Erythroblast (primary cell): ENCODE measurements at regions not wholly inside any gene's neighbourhood (a gene's known extent, or its start where the extent isn't known, plus 50 kb on each side); places are given as distances from the start of the nearest gene placed in this dataset.

ENCODE experiments used
- DNase-seq, 2 experiments: peaks; one replicate each; lab custom pipeline; 2025; lab: John Stamatoyannopoulos, UW
- GATA1 ChIP-seq: IDR thresholded peaks from 2 replicates; pipeline ENCODE4 v1.6.1; 2011; ENCODE audit warnings: low read depth, mild to moderate bottlenecking, control low read depth, low read length, moderate library complexity
- POLR2A ChIP-seq: IDR thresholded peaks from 2 replicates; pipeline ENCODE4 v1.6.1; 2011; ENCODE audit warnings: mild to moderate bottlenecking, low read length

DNA sequence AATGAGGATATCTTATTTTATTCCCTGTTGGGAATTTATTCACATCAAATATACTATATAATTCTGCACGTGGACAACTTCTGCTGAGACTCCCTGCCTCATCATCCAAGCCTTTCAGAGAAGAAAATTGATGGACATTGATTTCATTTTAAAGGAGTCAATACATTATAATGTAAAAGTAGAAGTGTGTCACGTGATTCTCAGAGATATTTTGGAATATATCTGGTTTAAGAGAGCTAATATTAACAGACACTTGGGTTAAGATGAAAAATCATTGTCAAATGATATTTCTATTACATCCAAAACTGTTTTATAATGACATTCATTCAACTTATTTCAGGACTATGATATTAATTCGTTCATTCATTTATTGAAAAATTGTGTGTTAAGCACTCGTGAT lies 314.2 kb downstream of the ADGRL2 start:
- DNase-seq: no peak
- TF ChIP-seq POLR2A: no peak
- no peak for TF ChIP-seq GATA1

DNA sequence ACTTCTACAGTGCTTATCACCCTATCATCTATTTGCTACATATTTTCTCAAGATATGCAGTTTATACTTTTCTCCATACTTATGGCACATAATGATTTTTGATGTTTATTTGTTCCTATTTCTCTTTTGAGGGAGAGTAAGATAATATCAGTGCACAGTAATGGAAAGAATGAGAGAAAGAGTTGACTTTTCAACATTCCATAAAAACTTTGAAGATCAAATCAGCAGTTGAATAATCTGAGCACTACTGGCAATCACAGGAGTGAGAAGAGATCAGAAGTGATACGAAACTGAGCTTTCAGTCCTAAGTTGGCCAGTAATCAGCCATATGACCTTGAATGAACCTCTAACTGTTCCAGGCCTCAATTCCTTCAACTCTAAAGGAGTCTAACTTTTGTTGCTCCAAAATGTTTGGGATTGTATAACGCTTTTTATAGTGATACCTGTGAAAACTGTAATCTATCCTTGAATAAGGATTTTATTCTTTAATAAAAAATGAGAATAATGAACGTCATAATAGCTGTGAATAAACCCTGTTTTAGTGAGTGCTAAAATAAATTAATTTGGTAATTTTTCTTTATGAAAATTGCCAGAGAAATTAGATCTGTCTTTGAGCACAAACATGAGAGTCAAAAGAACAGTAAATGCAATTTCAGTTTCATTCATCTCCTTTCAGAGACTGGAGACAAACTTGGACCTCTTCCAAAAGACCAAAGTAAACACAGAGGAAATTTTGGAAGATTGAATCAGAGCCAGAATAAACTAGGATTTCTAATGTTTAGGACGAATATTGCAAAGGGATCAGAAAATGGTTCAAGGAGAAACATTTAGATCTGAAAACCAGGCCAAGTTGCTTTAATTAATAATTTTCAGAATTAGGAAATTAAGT lies 309.9 kb downstream of the ADGRL2 start:
- DNase-seq: no peak
- TF ChIP-seq GATA1: no peak

- DNase-seq: no peak
- no peak for TF ChIP-seq GATA1
- TF ChIP-seq POLR2A: no peak
Observed at GRCh38 chr1:82108843-82109242, 308.1 kb downstream of the ADGRL2 start.

DNA sequence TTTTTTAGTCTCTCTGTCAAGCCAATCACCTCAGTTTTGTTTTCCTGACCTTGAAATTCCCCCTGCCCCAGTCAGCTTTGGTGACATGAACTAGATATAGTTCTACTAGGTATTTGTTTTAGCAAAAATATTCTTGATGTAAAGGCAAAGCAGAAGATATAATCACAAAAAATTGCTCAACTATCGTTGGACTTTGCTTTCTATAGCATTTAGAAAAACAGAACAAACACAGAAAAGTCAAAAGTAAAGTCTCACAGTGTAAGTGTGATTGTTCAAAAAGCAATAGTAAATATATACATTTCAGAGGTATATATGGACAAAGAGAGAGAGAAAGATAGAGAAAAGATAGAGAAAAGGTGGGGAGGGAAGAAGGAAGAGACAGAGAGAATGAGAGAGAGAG lies 305.9 kb downstream of the ADGRL2 start:
- DNase-seq: no peak
- no peak for TF ChIP-seq GATA1
- TF ChIP-seq POLR2A: no peak

- TF ChIP-seq POLR2A: no peak
- TF ChIP-seq GATA1: no peak
- DNase-seq: no peak
Observed at GRCh38 chr1:82099170-82099569, 298.4 kb downstream of the ADGRL2 start.

- TF ChIP-seq POLR2A (no peak), GATA1 (no peak)
- DNase-seq: no peak
Observed at GRCh38 chr1:82094136-82094535, 293.4 kb downstream of the ADGRL2 start.

GRCh38 chr1:82091729-82092128 lies 291.0 kb downstream of the ADGRL2 start:
- TF ChIP-seq POLR2A (no peak), GATA1 (no peak)
- no peak for DNase-seq

GRCh38 chr1:82091265-82091664 lies 290.5 kb downstream of the ADGRL2 start:
- DNase-seq: no peak
- no peak for TF ChIP-seq POLR2A
- no peak for TF ChIP-seq GATA1

DNA sequence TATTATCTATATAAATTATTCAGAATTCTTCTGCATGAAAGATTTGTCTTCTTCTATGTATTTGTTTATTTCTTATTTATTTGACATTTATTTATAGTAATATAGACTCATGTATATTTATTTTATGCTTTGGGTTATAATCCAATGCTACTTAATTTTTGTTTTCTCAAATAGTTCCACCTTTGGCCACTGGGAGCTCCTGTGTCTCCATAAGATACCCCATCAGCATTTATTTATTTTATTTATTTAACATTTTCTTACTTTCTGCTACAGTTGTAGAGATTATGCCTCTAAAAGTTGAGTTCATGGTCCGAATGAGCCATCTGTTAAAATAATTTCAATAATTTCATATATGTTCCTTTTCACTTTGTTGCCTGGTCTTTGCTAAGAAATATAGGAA lies 289.4 kb downstream of the ADGRL2 start:
- no peak for TF ChIP-seq POLR2A
- no peak for TF ChIP-seq GATA1
- DNase-seq: no peak

DNA sequence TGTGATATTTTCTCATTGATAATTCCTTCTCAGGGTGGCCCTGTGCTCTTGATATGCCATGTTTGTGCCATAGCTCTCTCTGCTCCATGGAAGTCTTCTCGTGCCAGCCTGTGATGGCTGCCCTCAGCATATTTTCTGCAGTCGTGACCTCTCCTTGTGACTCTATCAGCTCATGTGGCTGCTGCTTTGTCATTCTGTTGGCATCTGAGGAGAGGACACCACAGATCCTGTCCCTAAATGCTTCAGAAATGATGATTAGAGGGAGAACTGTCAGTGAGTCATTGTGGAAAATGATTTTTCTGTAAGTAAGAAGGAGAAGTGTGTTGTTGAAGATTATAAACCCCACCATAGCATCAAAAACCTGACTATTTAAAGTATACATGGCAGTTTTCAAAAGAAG lies 286.0 kb downstream of the ADGRL2 start:
- no peak for TF ChIP-seq POLR2A
- no peak for TF ChIP-seq GATA1
- DNase-seq: no peak

DNA sequence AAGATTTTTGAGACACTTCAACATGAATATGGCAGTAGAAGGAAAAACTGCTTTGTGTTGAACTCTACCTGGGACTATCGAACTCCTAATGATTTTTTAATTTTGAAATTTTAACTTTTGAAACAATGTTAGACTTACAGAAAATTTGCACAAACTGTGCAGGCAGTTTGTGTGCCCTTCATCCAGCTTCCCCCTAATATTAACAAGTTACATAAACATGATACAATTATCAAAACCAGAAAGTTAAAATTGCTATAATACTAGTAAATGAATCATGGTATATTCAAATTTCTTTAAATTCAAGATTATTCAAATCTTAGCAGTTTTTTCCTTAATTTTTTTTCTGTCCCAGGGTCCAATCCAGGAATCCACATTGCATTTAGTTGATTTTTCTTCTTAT lies 278.9 kb downstream of the ADGRL2 start:
- TF ChIP-seq POLR2A: no peak
- no peak for TF ChIP-seq GATA1
- DNase-seq: no peak

DNA sequence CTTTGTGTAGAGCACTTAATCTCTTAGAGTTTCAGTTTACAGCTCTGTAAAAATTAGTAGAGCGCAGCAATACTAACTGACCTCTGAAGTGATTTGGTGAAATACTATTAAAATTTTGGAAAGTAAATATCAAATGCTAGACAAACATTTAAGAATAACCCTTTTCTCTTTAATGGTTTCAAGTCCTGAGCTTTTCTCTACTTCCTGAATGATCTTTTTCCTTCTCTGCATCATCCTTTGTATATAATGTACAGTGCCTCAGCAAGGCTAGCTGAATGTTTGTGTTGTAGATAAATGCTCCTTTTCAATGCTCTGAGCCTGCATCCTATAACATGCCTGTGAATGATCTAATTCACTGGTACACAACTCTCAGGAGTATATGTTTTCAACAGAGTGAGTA lies 272.9 kb downstream of the ADGRL2 start:
- TF ChIP-seq POLR2A (no peak), GATA1 (no peak)

DNA sequence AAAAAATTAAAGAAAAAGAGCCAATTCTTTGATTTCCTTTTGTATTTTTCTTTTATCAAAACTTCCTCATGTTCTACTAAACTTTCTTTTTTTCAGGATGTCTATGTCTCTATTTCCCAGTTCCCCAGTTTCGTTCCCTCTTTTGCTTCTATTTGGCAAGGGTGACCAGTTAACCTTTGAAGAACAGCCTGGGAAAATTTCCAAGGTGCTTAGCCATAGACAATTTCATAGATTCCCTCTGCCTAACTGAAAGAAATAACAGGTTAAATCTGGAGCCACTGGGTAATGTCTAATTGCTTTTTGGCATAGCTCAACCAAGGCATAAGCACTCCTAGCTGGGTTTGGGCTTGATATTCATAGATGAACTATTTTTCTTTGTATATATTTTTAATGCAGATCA lies 272.3 kb downstream of the ADGRL2 start:
- DNase-seq: no peak
- TF ChIP-seq POLR2A: no peak
- no peak for TF ChIP-seq GATA1

More for the DNA sequence above, 272.9 kb downstream of the ADGRL2 start:
- no peak for DNase-seq

DNA sequence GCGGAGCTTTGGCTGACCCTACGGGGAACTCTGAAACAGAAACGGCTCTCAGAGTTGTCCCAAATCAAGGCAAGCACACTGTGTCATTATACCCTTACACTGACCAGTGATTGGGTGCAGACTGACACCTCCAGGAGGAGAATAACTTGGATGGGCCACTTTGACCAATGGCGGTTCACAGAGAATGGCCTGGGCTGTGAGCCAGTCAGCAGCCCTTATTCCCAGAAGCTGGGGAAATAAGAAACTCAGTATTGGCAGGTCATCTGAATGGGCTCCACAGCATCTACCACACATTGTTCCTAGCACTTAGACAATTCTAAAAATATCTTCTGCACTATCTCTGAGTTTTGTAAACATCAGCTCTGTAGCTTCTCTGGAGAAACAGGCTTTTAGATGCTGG lies 265.2 kb downstream of the ADGRL2 start:
- TF ChIP-seq GATA1 (no peak), POLR2A (no peak)

GRCh38 chr1:82064691-82065090 lies 264.0 kb downstream of the ADGRL2 start:
- no peak for DNase-seq

More for the DNA sequence above, 265.2 kb downstream of the ADGRL2 start:
- DNase-seq: no peak

More at GRCh38 chr1:82064691-82065090, 264.0 kb downstream of the ADGRL2 start:
- TF ChIP-seq GATA1: no peak
- no peak for TF ChIP-seq POLR2A
